ENCODE measurements at regions not wholly inside any gene's neighbourhood (a gene's known extent, or its start where the extent isn't known, plus 50 kb on each side); places are given as distances from the start of the nearest gene placed in this dataset.

DNA sequence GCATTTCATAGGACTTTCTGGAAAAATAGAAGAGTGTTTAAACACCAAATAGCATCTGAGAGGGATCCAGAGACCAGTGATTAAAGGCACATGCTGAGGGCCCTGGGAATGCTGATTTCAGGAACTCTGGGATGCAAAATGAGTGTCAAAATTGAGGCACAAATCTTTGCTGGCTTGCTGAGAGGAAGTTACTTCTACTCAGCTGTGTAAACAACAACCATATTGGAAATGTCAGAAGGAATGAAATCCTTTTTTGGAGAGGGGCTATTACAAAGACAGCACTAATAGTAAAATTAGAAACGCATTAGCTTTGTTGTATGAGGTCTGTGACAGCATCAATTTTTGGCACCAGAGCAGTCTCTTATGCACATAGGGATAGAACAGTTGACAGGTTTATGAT lies 267.8 kb upstream of the RAG2 start:
- TF ChIP-seq, protein P1, sequence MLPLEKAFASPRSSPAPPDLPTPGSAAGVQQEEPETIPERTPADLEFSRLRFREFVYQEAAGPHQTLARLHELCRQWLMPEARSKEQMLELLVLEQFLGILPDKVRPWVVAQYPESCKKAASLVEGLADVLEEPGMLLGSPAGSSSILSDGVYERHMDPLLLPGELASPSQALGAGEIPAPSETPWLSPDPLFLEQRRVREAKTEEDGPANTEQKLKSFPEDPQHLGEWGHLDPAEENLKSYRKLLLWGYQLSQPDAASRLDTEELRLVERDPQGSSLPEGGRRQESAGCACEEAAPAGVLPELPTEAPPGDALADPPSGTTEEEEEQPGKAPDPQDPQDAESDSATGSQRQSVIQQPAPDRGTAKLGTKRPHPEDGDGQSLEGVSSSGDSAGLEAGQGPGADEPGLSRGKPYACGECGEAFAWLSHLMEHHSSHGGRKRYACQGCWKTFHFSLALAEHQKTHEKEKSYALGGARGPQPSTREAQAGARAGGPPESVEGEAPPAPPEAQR (CRISPR knock-in tag; IDR thresholded peaks at IDR 0.05) = no peak
- TF ChIP-seq, protein P2, sequence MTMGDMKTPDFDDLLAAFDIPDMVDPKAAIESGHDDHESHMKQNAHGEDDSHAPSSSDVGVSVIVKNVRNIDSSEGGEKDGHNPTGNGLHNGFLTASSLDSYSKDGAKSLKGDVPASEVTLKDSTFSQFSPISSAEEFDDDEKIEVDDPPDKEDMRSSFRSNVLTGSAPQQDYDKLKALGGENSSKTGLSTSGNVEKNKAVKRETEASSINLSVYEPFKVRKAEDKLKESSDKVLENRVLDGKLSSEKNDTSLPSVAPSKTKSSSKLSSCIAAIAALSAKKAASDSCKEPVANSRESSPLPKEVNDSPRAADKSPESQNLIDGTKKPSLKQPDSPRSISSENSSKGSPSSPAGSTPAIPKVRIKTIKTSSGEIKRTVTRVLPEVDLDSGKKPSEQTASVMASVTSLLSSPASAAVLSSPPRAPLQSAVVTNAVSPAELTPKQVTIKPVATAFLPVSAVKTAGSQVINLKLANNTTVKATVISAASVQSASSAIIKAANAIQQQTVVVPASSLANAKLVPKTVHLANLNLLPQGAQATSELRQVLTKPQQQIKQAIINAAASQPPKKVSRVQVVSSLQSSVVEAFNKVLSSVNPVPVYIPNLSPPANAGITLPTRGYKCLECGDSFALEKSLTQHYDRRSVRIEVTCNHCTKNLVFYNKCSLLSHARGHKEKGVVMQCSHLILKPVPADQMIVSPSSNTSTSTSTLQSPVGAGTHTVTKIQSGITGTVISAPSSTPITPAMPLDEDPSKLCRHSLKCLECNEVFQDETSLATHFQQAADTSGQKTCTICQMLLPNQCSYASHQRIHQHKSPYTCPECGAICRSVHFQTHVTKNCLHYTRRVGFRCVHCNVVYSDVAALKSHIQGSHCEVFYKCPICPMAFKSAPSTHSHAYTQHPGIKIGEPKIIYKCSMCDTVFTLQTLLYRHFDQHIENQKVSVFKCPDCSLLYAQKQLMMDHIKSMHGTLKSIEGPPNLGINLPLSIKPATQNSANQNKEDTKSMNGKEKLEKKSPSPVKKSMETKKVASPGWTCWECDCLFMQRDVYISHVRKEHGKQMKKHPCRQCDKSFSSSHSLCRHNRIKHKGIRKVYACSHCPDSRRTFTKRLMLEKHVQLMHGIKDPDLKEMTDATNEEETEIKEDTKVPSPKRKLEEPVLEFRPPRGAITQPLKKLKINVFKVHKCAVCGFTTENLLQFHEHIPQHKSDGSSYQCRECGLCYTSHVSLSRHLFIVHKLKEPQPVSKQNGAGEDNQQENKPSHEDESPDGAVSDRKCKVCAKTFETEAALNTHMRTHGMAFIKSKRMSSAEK (CRISPR knock-in tag; IDR thresholded peaks at IDR 0.05; ENCODE audit: borderline replicate concordance) = no peak
- TF ChIP-seq ZNF138 (CRISPR knock-in tag; conservative IDR thresholded peaks at IDR 0.05) (no peak), NFE2L1 (CRISPR knock-in tag; IDR thresholded peaks at IDR 0.05) (no peak), ETV6 (CRISPR knock-in tag; IDR thresholded peaks at IDR 0.05) (no peak), IRF1 (CRISPR knock-in tag; IDR thresholded peaks at IDR 0.05) (no peak)
- no peak overlapping the region for H3K4me3 Mint-ChIP-seq
- no peak for ATAC-seq
- ChIA-PET POLR2A (no interaction called here), CTCF (no interaction called here)
- H3K27me3 Mint-ChIP-seq (ENCODE audit: low read depth) = peaks cover 13% of the 10 kb centered on the region
- peaks cover 94% of the 10 kb centered on the region for H3K9me3 Mint-ChIP-seq
- no peaks in the 10 kb centered on the region for H3K4me1 Mint-ChIP-seq
- no peak overlapping the region for H3K27ac Mint-ChIP-seq
- peaks cover 59% of the 10 kb centered on the region for H3K36me3 Mint-ChIP-seq
- no peak for DNase-seq (ENCODE audit: low spot score)

GRCh38 chr11:36854875-36855274 lies 256.8 kb upstream of the RAG2 start:
- ATAC-seq (no peak), DNase-seq (ENCODE audit: low spot score) (no peak)
- Mint-ChIP-seq H3K27me3 (ENCODE audit: low read depth) (peaks cover 7% of the 10 kb centered on the region), H3K4me3 (no peak overlapping the region), H3K9me3 (peaks cover 92% of the 10 kb centered on the region), H3K4me1 (no peaks in the 10 kb centered on the region), H3K27ac (no peak overlapping the region), H3K36me3 (peaks cover 69% of the 10 kb centered on the region)
- POLR2A ChIA-PET = no interaction called here
- CTCF ChIA-PET = no interaction called here
- TF ChIP-seq ZNF219 (CRISPR knock-in tag; IDR thresholded peaks at IDR 0.05; ENCODE audit: borderline replicate concordance) (no peak), SMAD3 (CRISPR knock-in tag; IDR thresholded peaks at IDR 0.05; ENCODE audit: borderline replicate concordance) (no peak), ESRRA (CRISPR knock-in tag; IDR thresholded peaks at IDR 0.05; ENCODE audit: borderline replicate concordance) (no peak), PRRX2 (CRISPR knock-in tag; IDR thresholded peaks at IDR 0.05) (no peak), TEAD4 (CRISPR knock-in tag; IDR thresholded peaks at IDR 0.05) (no peak), JAZF1 (CRISPR knock-in tag; IDR thresholded peaks at IDR 0.05) (no peak), ZNF138 (CRISPR knock-in tag; conservative IDR thresholded peaks at IDR 0.05) (no peak), TP53 (CRISPR knock-in tag; IDR thresholded peaks at IDR 0.05) (no peak), ZNF416 (CRISPR knock-in tag; IDR thresholded peaks at IDR 0.05) (no peak), NR2C2 (CRISPR knock-in tag; IDR thresholded peaks at IDR 0.05) (no peak), SP1 (CRISPR knock-in tag; conservative IDR thresholded peaks at IDR 0.05) (no peak), MXD4 (CRISPR knock-in tag; IDR thresholded peaks at IDR 0.05; ENCODE audit: borderline replicate concordance) (no peak), ZNF281 (CRISPR knock-in tag; IDR thresholded peaks at IDR 0.05) (no peak), JUN (CRISPR knock-in tag; IDR thresholded peaks at IDR 0.05) (no peak), PREB (CRISPR knock-in tag; IDR thresholded peaks at IDR 0.05; ENCODE audit: borderline replicate concordance) (no peak), FOXJ3 (CRISPR knock-in tag; IDR thresholded peaks at IDR 0.05; ENCODE audit: borderline replicate concordance) (no peak)
- TF ChIP-seq, protein P3, sequence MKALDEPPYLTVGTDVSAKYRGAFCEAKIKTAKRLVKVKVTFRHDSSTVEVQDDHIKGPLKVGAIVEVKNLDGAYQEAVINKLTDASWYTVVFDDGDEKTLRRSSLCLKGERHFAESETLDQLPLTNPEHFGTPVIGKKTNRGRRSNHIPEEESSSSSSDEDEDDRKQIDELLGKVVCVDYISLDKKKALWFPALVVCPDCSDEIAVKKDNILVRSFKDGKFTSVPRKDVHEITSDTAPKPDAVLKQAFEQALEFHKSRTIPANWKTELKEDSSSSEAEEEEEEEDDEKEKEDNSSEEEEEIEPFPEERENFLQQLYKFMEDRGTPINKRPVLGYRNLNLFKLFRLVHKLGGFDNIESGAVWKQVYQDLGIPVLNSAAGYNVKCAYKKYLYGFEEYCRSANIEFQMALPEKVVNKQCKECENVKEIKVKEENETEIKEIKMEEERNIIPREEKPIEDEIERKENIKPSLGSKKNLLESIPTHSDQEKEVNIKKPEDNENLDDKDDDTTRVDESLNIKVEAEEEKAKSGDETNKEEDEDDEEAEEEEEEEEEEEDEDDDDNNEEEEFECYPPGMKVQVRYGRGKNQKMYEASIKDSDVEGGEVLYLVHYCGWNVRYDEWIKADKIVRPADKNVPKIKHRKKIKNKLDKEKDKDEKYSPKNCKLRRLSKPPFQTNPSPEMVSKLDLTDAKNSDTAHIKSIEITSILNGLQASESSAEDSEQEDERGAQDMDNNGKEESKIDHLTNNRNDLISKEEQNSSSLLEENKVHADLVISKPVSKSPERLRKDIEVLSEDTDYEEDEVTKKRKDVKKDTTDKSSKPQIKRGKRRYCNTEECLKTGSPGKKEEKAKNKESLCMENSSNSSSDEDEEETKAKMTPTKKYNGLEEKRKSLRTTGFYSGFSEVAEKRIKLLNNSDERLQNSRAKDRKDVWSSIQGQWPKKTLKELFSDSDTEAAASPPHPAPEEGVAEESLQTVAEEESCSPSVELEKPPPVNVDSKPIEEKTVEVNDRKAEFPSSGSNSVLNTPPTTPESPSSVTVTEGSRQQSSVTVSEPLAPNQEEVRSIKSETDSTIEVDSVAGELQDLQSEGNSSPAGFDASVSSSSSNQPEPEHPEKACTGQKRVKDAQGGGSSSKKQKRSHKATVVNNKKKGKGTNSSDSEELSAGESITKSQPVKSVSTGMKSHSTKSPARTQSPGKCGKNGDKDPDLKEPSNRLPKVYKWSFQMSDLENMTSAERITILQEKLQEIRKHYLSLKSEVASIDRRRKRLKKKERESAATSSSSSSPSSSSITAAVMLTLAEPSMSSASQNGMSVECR (CRISPR knock-in tag; IDR thresholded peaks at IDR 0.05; ENCODE audit: borderline replicate concordance) = no peak

Measured in WTC11 (cell line).